ENCODE measurements at regions not wholly inside any gene's neighbourhood (a gene's known extent, or its start where the extent isn't known, plus 50 kb on each side); places are given as distances from the start of the nearest gene placed in this dataset.
"Not testable (repeated sequence)": the region's sequence is repeated elsewhere in the genome, so short reads cannot be mapped to it uniquely, and the experiment has no call there.

- DNase-seq (ENCODE audit: insufficient read length, low spot score) = no peak
- no peak for FAIRE-seq
These were observed 174.7 kb upstream of the PPP1R26 start for GRCh38 chr9:135304886-135305285.

- FAIRE-seq (no peak), DNase-seq (ENCODE audit: insufficient read length, low spot score) (no peak)
These were observed 173.9 kb upstream of the PPP1R26 start for GRCh38 chr9:135305546-135306180.

GRCh38 chr9:135306699-135307098 is 172.9 kb upstream of the PPP1R26 start:
- no peak for FAIRE-seq
- DNase-seq (ENCODE audit: insufficient read length, low spot score) = no peak

GRCh38 chr9:135307300-135307699 is 172.3 kb upstream of the PPP1R26 start:
- DNase-seq (ENCODE audit: insufficient read length, low spot score) (no peak), FAIRE-seq (no peak)

GRCh38 chr9:135307919-135308318 is 171.7 kb upstream of the PPP1R26 start:
- DNase-seq (ENCODE audit: insufficient read length, low spot score); FAIRE-seq: not testable (repeated sequence)

GRCh38 chr9:135308821-135309762 is 170.5 kb upstream of the PPP1R26 start:
- DNase-seq (ENCODE audit: insufficient read length, low spot score) (no peak), FAIRE-seq (no peak)

GRCh38 chr9:135309763-135310125 is 169.8 kb upstream of the PPP1R26 start:
- DNase-seq (ENCODE audit: insufficient read length, low spot score) = no peak
- FAIRE-seq = no peak

- FAIRE-seq (no peak), DNase-seq (ENCODE audit: insufficient read length, low spot score) (no peak)
These were observed 169.4 kb upstream of the PPP1R26 start for GRCh38 chr9:135310134-135310533.

- no peak for FAIRE-seq
These were observed 164.0 kb upstream of the PPP1R26 start for GRCh38 chr9:135315572-135315971.

GRCh38 chr9:135320331-135320730 is 159.3 kb upstream of the PPP1R26 start:
- DNase-seq (ENCODE audit: insufficient read length, low spot score) = no peak
- no peak for FAIRE-seq

More at GRCh38 chr9:135315572-135315971, 164.0 kb upstream of the PPP1R26 start:
- no peak for DNase-seq (ENCODE audit: insufficient read length, low spot score)

- DNase-seq (ENCODE audit: insufficient read length, low spot score) (no peak), FAIRE-seq (no peak)
These were observed 158.6 kb upstream of the PPP1R26 start for GRCh38 chr9:135320943-135321342.

GRCh38 chr9:135321580-135321979 is 158.0 kb upstream of the PPP1R26 start:
- FAIRE-seq = no peak
- no peak for DNase-seq (ENCODE audit: insufficient read length, low spot score)

- DNase-seq (ENCODE audit: insufficient read length, low spot score) (no peak), FAIRE-seq (no peak)
These were observed 155.3 kb upstream of the PPP1R26 start for GRCh38 chr9:135324329-135324728.

- no peak for FAIRE-seq
- DNase-seq (ENCODE audit: insufficient read length, low spot score) = no peak
These were observed 153.4 kb upstream of the PPP1R26 start for GRCh38 chr9:135326141-135326540.

GRCh38 chr9:135326633-135327152 is 152.9 kb upstream of the PPP1R26 start:
- no peak for FAIRE-seq
- no peak for DNase-seq (ENCODE audit: insufficient read length, low spot score)

GRCh38 chr9:135328485-135329417 is 150.8 kb upstream of the PPP1R26 start:
- no peak for DNase-seq (ENCODE audit: insufficient read length, low spot score)
- FAIRE-seq = no peak

GRCh38 chr9:135329571-135330306 is 149.8 kb upstream of the PPP1R26 start:
- no peak for DNase-seq (ENCODE audit: insufficient read length, low spot score)
- no peak for FAIRE-seq

- DNase-seq (ENCODE audit: insufficient read length, low spot score) = no peak
- FAIRE-seq = no peak
These were observed 149.3 kb upstream of the PPP1R26 start for GRCh38 chr9:135330307-135330631.

GRCh38 chr9:135330685-135331590 is 148.6 kb upstream of the PPP1R26 start:
- DNase-seq (ENCODE audit: insufficient read length, low spot score) (no peak), FAIRE-seq (no peak)
